LoVo (cell line): ENCODE measurements at regions not wholly inside any gene's neighbourhood (a gene's known extent, or its start where the extent isn't known, plus 50 kb on each side); places are given as distances from the start of the nearest gene placed in this dataset.
A peak's percentile ranks its signal among the peaks of the same experiment; 100 is the strongest.
"Not testable (repeated sequence)": the region's sequence is repeated elsewhere in the genome, so short reads cannot be mapped to it uniquely, and the experiment has no call there.

ENCODE experiments used
- DNase-seq: peaks from one replicate; pipeline ENCODE4 v3.0.0-alpha.2; 2016; ENCODE audit warnings: low spot score

DNA sequence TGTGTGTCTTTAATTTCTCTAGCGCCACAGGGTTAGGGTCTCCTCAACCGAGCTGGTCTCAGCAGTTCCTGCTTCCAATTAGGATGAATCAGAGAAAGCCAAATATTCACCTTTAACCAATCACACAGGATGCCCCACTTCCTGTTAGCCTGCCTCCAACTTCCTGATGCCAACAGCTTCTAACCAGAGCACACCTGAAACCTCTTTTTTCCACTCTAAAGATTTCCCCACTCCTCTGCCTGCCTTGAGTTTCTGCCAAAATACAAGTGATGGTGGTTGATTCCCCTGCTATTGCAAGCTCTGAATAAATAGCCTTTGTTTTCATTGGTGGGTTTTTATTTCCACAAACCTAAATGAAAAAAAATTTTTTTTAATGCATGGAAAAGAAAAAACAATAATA lies 144.7 kb upstream of the UST start:
- DNase-seq = no peak

DNA sequence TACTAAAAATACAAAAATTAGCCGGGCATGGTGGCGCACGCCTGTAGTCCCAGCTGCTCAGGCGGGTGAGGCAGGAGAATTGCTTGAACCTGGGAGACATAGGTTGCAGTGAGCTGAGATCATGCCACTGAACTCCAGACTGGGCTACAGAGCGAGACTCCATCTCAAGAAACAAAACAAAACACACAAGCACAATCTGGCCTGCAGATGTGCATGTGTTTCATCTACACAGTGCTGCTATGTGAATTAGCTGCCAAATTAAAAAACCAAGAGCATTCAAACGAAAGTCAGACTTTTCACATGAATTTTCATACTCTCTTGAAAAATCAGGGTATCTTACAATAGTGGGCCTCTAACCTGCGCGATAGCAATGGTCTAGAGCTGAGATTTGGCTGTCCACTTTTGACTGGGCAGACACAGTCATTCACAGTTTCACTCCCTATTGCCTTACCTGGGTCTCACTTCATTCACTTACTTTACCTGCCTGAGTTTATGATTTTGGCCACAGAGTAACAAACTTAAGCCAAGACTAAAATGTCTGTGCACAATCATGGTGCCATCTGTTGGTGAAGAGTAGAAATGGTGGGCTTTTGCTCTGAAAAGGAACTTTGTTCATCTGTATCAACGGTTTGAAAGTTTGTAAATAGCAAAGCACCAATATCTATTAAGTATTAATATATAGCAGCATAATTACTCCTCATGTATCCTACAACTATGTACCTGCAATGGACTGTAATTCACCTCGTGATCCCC lies 138.5 kb upstream of the UST start:
- DNase-seq = no peak

DNA sequence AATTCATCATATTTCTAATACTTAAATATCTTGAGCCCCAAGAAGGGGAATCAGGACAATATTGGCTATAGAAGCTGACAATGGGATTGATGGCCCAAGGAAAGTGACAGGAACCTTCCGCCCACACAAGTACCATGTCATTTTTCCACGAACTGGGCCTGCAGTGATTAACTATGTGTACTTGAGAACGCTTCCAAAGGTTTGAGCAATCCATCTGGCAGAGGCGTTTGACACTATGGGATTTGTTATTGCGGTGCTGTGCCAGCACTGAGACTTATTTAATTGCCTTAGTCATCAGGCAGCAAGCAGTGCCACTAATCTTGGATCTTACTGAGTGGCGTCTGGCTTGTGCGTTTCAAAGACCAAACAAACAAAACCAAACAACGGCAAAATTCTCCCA lies 135.6 kb upstream of the UST start:
- peak; percentile 28 for DNase-seq

DNA sequence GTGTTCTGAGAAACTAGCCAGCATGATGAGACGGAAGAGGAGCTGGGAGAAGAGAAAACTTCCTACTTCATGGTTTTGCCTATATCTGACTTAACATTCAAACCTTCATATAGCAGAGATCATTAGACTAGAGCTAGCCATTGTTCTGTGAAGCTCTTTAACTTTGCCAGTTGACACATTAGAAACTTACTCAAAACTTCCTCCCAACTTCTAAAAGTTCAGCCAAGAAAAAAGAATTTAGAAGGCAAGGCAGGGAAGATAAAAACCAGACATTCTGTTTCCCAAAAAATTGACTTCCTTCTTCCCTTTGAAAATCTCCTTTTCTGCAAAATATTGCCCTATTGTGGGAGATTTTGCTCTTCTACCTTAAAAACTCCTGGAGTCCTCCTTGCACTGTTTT lies 134.8 kb upstream of the UST start:
- DNase-seq = no peak

DNA sequence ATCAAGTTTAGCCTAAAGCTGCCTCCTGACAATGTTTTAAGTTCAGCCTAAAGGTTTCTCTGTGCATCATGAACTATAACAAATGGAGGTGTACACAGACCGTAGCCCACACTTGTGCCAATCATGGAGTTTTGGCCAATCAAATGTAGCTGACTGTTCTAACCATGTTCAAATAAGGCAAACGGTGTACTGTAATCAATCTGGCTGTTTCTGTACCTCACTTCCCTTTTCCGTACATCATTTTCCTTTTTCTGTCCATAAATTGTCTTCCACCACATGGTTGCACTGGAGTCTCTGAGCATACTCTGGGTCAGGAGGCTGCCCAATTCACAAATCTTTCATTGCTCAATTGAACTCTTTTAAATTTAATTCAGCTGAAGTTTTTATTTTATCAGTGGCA lies 132.2 kb upstream of the UST start:
- DNase-seq = no peak

DNA sequence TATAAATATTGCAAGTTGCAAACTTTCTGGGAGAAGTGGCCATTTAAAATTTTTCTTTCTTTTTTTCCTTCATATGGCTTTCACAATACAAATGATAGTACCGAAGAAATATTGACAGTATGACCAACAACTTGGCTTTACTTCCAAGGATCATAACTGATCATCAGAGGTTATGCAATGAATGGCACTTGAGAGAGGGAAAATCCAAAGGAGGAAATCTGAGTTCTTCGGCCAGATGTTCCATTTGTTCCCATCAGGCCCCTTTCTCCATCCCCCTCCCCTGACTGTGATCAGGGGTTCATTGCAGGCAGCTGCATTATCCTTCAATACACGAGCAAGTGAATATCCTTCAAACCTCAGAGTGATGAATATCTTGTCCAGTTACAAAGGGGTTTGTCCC lies 130.0 kb upstream of the UST start:
- DNase-seq = no peak

DNA sequence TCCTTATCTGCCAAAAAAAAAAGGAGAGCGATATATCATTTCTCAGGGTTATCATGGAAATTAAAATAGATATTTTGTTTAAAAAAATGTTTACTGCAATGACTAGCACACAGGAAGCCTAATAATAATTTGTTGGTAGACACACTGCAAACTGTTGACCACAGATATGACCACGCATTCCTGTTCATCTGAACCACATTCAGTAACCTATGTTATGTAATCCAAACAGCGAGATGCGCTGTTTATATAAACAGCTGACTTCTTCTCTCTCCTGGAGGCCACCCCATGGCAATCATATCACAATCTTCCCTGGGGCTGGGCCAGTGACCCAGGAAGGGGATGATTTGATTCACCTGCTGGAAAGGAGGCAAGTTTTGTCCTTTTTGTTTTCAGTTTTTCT lies 129.3 kb upstream of the UST start:
- DNase-seq = no peak

DNA sequence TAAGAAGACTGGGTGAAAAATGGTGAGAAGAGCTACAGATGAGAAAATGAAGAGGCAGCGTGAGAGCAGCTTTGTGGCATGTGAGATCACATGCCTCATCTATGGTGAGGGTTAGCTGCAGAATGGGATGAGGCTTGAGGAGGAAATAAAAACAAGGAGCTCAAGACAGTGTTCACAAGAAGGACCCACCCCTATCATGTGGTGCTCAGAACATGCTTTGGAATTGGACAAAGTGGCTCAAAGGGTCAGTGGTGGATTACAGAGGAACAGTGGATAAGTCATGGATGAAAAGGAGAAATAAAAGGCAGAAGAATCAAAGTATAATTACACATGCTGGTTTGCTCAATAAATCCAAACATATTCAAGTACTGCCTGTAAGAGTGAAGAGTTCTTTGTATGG lies 126.9 kb upstream of the UST start:
- DNase-seq = no peak

DNA sequence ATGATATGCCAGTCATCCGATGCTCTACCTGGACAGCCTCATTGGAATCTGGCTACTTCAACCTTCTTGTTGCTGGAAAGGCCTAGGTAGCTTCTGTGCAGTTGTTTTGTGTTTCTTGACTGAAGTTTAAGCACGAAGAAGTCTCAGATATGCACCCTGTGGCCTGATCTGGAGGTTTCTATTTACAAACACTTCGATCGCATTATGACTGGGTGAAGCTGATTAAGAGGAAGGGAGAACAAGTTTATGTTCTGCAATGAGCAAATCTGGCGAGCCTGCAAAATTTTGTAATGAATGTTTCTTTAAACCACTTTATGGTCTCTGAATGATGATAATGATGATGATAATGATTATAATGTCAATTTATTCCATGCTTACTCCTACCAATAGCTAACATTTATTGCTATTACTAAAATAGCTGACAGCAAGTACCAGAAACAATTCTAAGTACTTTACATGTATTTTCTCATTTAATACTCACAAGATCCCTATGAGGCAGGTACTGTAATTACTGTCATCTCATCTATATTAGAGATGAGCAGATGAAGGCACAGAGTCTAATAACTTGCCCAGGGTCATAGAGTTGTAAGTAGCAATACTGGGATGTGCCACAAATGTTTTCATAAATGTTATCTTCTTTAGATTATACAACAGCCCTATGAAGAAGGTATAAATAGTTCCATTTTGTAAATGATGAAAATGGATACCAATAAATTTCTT lies 126.1 kb upstream of the UST start:
- DNase-seq = no peak

DNA sequence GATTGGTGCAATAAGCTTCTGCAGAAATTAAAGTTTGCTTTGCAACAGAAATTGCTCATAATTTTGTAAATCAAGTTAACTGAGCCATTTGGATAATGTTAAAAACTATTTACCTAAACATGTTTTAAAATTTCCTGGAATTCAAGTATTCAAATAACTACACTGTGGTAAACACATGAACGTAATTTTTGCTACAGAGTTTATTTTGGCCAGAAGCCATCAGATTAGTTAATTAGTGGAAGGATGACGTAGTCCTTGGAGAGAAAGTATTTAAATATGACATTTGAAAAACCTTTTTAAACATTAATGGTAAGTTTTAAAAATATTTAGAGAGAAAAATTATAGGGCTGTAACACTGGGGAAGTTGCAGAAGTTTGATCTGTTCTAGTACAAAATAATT lies 121.2 kb upstream of the UST start:
- DNase-seq = no peak

DNA sequence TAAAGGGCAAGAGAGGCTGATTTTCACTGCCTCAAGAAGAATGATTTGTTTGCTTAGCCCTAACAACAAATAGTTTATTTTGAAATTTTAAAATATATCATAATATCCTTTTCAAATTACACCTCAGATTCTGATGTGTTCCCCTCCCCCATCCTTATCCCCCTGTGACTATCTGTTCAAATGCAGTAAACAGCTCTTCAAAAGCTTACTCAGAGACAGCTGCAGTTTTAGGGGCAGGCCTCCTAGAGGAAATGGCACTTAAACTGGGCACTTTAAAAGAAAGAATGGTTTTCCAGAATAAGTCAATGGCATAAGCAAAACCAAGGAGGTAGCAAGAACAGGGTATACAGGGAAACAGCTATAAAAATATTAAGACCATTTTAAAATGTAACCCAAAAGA lies 118.6 kb upstream of the UST start:
- DNase-seq = no peak

DNA sequence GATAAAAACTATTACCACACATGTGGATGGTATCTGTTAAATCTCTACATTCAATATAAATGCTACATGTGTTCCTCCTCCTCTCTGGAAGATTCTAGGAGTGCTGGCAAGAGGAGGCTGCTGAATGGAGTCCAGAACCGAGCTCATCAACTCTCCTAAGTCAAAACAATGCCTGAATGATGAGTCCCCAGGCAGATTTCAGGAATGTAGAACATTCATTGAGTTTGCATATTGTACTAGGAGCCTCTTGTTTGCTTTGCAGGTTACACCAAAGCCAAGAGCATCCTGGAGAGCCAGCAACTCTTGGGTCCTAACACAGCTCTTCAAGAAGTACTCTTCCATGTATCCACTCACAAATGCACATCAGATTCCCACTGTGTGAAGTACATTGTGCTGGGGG lies 117.6 kb upstream of the UST start:
- no peak for DNase-seq

DNA sequence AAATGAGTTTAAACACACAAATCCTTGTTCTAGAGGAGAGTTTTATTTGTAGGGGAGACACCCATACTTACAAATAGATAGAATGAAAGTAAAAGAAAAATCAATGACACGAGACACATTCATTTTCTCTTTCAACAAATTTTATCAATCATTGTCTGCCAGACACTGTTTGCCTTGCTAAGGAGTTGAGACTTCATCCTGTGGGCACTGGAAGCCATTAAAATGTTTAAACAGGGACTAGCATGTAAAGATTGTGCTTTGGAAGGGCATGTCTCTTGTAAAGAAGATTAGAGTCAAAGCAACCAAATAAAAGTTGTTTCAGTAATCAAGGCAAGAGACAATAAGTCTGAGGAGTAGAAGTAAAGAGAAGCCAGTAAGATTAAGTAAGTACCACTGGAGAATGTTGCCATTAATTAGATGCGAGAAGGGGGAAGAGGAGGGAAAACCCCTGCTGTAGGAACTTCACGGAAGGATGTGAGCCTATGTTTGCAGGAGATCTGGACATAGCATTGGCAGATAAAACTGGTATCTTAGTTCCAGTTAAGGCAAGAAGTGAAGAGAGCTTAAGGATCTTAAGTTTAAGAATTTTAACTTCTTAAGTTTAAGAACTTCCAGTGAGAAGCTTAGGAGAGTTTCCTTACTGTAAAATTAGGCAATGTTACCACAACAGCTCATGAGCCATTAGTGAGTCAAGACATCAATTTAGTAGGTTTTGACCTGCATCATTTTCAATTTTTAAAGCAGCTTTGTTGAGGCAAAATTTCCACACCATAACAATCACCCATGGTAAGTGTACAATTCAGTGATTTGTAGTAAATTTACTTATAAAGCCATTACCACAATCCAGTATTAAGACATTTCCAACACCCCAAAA lies 117.0 kb upstream of the UST start:
- DNase-seq = no peak

DNA sequence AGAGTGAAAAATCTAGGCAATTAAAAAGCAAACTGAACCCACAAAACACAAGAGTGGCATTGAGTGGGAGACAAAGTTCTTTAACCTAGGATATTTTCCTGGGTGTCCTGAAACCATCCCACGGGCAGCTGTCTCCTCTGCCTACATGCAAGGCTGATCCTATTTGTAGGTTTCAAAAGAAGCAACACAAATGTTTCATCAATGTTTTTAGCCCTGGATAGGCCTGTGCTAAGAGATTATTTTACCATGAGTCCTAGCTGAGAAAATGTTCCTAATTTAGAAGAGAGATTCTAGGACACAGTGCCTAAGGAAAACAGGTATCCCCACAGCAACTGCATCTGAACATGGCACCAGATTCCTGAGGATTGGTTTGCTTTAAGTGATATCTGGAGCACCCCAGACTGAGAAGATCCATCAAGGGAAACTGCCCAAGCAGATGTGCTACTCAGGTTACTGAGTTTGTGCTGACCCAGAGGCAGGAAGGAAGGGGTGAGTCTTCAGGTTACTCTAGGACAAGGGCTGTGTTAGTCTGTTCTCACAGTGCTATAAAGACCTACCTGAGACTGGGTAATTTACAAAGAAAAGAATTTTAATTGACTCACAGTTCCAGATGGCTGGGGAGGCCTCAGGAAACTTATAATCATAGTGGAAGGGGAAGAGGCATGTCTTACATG lies 111.6 kb upstream of the UST start:
- DNase-seq = no peak

DNA sequence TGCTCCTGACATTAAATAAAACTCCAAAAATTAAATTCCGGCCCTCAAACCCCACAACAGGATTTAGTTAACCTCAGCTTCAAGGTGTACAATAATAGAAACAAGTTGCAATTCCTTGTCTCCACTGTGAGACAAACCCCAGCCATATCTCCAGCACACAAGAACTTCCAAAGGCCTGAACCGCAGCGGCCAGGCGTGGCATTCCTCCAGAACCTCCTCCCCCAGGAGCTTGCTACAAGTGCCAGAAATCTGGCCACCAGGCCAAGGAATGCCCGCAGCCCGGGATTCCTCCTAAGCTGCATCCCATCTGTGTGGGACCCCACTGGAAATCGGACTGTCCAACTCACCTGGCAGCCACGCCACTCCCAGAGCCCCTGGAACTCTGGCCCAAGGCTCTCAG lies 105.0 kb upstream of the UST start:
- DNase-seq = not testable (repeated sequence)

DNA sequence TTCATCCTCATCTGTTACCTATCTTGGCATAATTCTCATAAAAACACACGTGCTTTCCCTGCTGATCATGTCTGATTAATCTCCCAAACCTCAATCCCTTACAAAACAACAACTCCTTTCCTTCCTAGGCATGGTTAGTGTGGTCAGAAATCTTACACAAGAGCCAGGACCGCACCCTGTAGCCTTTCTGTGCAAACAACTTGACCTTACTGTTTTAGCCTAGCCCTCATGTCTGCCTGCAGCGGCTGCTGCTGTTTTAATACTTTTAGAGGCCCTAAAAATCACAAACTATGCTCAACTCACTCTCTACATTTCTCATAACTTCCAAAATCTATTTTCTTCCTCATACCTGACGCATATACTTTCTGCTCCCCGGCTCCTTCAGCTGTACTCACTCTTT lies 103.6 kb upstream of the UST start:
- DNase-seq = not testable (repeated sequence)

DNA sequence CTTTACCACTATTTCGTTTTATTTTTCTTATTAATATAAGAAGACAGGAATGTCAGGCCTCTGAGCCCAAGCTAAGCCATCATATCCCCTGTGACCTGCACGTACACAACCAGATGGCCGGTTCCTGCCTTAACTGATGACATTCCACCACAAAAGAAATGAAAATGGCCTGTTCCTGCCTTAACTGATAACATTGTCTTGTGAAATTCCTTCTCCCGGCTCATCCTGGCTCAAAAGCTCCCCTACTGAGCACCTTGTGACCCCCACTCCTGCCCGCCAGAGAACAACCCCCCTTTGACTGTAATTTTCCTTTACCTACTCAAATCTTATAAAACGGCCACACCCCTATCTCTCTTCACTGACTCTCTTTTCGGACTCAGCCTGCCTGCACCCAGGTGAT lies 101.8 kb upstream of the UST start:
- DNase-seq = not testable (repeated sequence)

DNA sequence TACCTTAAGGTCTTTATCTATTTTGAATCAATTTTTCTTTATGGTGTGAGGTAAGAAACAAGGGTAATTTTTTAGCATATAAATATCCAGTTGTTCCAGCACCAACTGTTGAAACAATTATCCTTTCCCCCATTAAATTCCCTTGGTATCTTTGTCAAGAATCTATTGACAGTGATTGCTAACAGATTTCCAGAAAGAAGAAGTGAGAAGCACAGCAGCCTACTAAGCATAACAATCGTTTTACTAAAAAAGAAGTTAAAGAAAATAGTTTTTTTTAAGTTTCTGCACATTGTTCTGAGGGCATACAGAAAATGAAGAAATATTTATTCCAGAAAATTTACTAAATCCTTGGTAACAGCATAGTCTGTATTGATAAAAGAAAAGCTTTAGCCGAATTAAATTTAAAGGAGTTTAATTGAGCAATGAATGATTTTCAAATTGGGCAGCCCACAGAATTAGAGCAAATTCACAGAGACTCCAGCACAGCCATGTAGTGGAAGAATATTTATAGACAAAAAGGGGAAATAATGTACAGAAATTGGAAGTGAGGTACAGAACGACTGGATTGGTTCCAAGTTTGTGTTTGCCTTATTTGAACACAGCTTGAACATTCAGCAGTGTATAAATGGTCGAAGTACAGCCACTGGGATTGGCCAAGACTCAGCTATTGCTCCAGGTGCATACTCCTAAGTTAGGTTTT lies 97.9 kb upstream of the UST start:
- no peak for DNase-seq

DNA sequence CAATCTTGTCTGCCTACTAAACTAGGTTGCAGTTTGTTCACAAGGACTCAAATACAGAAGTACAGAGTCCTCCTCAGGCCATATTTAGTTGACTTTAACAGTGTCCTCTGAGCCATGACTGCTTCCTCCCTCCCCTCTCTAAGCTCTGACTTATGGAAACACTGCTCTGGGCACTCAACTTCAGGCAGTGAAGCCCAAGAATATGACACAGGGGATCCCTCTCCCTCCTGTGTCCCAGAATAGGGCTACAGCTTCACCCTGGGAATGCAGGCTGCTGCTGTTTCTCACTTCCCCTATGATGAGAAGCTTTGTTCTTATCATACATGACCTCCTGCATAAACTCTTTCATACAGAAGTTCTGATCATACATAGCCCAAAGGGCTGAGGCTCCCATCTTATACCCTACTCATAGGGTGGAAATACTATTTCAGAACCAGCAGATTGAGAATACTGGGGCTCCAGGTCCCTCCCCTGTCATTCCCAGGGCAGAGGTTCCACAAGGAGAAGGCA lies 97.3 kb upstream of the UST start:
- DNase-seq = no peak

DNA sequence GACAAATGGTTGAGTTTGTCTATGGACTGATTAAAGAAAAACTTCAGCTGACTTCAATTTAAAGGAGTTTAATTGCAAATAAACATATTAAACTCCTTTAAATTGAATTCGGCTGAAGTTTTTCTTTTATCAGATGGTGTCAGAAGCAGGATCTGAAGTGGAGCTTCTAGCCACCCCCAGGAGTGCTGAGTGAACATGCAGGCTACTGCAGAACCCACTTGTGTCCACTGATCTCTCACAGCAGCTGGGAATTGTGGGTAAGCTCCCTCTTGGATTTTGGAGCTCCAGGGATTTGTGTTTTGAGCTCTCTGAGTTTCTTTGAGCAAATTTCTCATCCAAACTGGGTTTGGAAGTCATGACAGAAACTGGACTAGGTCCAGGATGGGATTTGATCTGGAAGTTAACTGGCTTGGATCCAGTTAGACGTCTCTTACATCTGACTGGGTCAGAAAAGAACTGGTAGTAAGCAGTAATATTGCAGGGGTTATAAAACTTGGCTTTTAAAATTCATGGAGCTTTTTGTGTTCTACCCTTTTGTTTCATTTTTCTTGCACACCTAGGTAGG lies 95.8 kb upstream of the UST start:
- no peak for DNase-seq

DNA sequence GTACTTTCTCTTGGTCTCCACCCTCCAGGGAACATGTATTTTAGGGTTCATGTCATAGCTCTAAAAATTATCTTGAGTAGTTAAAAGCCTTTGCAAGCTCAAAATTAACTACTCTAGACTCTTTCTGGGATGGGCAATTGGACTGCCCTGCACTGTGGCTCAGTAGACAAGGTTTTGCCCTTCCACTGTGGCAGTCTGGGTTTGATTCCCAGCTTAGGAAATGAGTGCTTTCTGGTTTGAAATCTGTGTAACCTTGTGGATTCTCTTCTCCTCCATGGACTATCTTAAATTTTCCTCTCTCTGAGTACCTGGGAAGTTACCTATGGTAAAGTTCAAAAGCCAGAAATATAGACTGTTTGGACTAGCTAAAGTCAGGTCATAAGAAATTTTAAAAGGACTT lies 94.6 kb upstream of the UST start:
- no peak for DNase-seq
